A549 (cell line): ENCODE measurements at regions not wholly inside any gene's neighbourhood (a gene's known extent, or its start where the extent isn't known, plus 50 kb on each side); places are given as distances from the start of the nearest gene placed in this dataset.

Experiments
- ATAC-seq, 2 experiments: fragments of 200-7000 bp in 1 of 2; fragments of >200 bp in 1 of 2; cut with Nextera tagmentation in 1 of 2; cut with Tn5 transposase in 1 of 2; 3 replicates each; pipeline versions ENCODE4 v1.8.0 to v1.9.1; 2018 to 2020; ENCODE audit warnings: mild to moderate bottlenecking in 1 of 2, moderate library complexity in 1 of 2
- CTCF ChIA-PET: fragments of 300-600 bp; sonication (Branson Sonifier 250); formaldehyde crosslinking; extraction: SDS; loops from one replicate; lab custom pipeline; 2021; ENCODE audit warnings: antibody characterized with exemption, inconsistent platforms; lab: Yijun Ruan, JAX
- POLR2A ChIA-PET: fragments of 350-600 bp; formaldehyde crosslinking; extraction: SDS; loops from one replicate; lab custom pipeline; 2021; ENCODE audit warnings: antibody characterized with exemption, inconsistent platforms; lab: Yijun Ruan, JAX
- DNase-seq, 2 experiments: peaks; one replicate each; pipeline versions ENCODE4 v3.0.0 to v3.0.0-alpha.2; 2011 to 2016; ENCODE audit warnings: low read depth in 1 of 2, low spot score in 1 of 2
- FAIRE-seq: peaks from 2 replicates; lab custom pipeline; 2011; peaks lifted over from hg19 to GRCh38; lab: Jason Lieb, UNC
- H3K27ac ChIP-seq, 2 experiments: fragments of >200 bp; sonication (Bioruptor Twin); formaldehyde crosslinking; 3 replicates each; pipeline ENCODE4 v1.5.1; 2016 to 2017
- H3K4me1 ChIP-seq: fragments of >200 bp; sonication (Bioruptor Twin); formaldehyde crosslinking; 3 replicates; pipeline ENCODE4 v1.6.1; 2016
- H3K4me2 ChIP-seq: fragments of >200 bp; sonication (Bioruptor Twin); formaldehyde crosslinking; 3 replicates; pipeline ENCODE4 v1.6.1; 2016
- H3K4me3 ChIP-seq: fragments of >200 bp; sonication (Bioruptor Twin); formaldehyde crosslinking; 3 replicates; pipeline ENCODE4 v1.5.1; 2016
- H3K9me3 ChIP-seq: fragments of >200 bp; sonication (Bioruptor Twin); formaldehyde crosslinking; 3 replicates; pipeline ENCODE4 v1.6.1; 2016
- CBX2 ChIP-seq: fragments of 200-600 bp; sonication (generic); IDR thresholded peaks from 2 replicates; pipeline ENCODE4 v1.6.1; 2016; ENCODE audit warnings: low read depth, mild to moderate bottlenecking, borderline replicate concordance
- CEBPB ChIP-seq, 2 experiments: fragments of >200 bp in 1 of 2; sonication (Bioruptor Twin) in 1 of 2; formaldehyde crosslinking in 1 of 2; IDR thresholded peaks; 2 replicates each; pipeline ENCODE4 v1.6.1; 2012 to 2016
- CHD4 ChIP-seq: fragments of 200-600 bp; sonication (generic); IDR thresholded peaks from 2 replicates; pipeline ENCODE4 v1.6.1; 2016; ENCODE audit warnings: antibody characterized with exemption, mild to moderate bottlenecking, borderline replicate concordance
- EHMT2 ChIP-seq: fragments of 200-600 bp; sonication (generic); IDR thresholded peaks from 2 replicates; pipeline ENCODE4 v1.6.1; 2016; ENCODE audit warnings: antibody characterized with exemption, low read depth, mild to moderate bottlenecking, moderate library complexity
- ESRRA ChIP-seq: fragments of 150-350 bp; IDR thresholded peaks from 2 replicates; pipeline ENCODE4 v1.6.1; 2014; ENCODE audit warnings: mild to moderate bottlenecking, low read length, borderline replicate concordance
- FOSB ChIP-seq: fragments of 250-450 bp; sonication (Bioruptor Pico); IDR thresholded peaks from 2 replicates; pipeline ENCODE4 v1.5.0; 2020; ENCODE audit warnings: mild to moderate bottlenecking, moderate library complexity
- FOSL2 ChIP-seq, 2 experiments: fragments of 450-650 bp in 1 of 2; fragments of >200 bp in 1 of 2; sonication (Bioruptor Twin) in 1 of 2; formaldehyde crosslinking; IDR thresholded peaks; 2 replicates each; pipeline versions ENCODE4 v1.5.0 to v1.6.1; 2016 to 2020; ENCODE audit warnings: mild to moderate bottlenecking in 1 of 2, moderate library complexity in 1 of 2
- FOXS1 ChIP-seq: fragments of 250-450 bp; sonication (Bioruptor Pico); IDR thresholded peaks from 2 replicates; pipeline ENCODE4 v1.5.0; 2020; ENCODE audit warnings: mild to moderate bottlenecking, moderate library complexity
- HES2 ChIP-seq: fragments of >200 bp; sonication (Bioruptor Twin); formaldehyde crosslinking; IDR thresholded peaks from 2 replicates; pipeline ENCODE4 v1.6.1; 2016
- HOXB13 ChIP-seq: fragments of 250-450 bp; sonication (Bioruptor Pico); IDR thresholded peaks from 2 replicates; pipeline ENCODE4 v1.5.0; 2020; ENCODE audit warnings: low read depth, mild to moderate bottlenecking, moderate library complexity
- HOXB5 ChIP-seq: fragments of 250-450 bp; sonication (Bioruptor Pico); IDR thresholded peaks from 2 replicates; pipeline ENCODE4 v1.5.0; 2020; ENCODE audit warnings: mild to moderate bottlenecking, moderate library complexity
- JUN ChIP-seq, 2 experiments: fragments of >200 bp; sonication (Bioruptor Twin); formaldehyde crosslinking; IDR thresholded peaks; 2 replicates in 1 of 2; 3 replicates in 1 of 2; pipeline ENCODE4 v1.6.1; 2016 to 2017
- JUNB ChIP-seq: fragments of >200 bp; sonication (Bioruptor Twin); formaldehyde crosslinking; IDR thresholded peaks from 2 replicates; pipeline ENCODE4 v1.6.1; 2016
- KDM1A ChIP-seq: fragments of 200-600 bp; sonication (generic); IDR thresholded peaks from 2 replicates; pipeline ENCODE4 v1.6.1; 2016; ENCODE audit warnings: low read depth, mild to moderate bottlenecking
- KDM5A ChIP-seq: fragments of 200-600 bp; sonication (generic); IDR thresholded peaks from 2 replicates; pipeline ENCODE4 v1.6.1; 2016; ENCODE audit warnings: antibody characterized with exemption, mild to moderate bottlenecking
- MAX ChIP-seq: IDR thresholded peaks from 2 replicates; pipeline ENCODE4 v1.6.1; 2012
- MYC ChIP-seq: IDR thresholded peaks from 2 replicates; pipeline ENCODE4 v1.6.1; 2012; ENCODE audit warnings: mild to moderate bottlenecking, inconsistent platforms, low read length, improper control_type of control experiment, borderline replicate concordance
- NPAS2 ChIP-seq: fragments of 250-450 bp; sonication (Bioruptor Pico); IDR thresholded peaks from 2 replicates; pipeline ENCODE4 v1.8.0; 2022; ENCODE audit warnings: mild to moderate bottlenecking, moderate library complexity, borderline replicate concordance
- NR3C1 ChIP-seq: fragments of >200 bp; sonication (Bioruptor Twin); formaldehyde crosslinking; IDR thresholded peaks from 3 replicates; pipeline ENCODE4 v1.6.1; 2017
- PBX3 ChIP-seq: IDR thresholded peaks from 2 replicates; pipeline ENCODE4 v1.6.1; 2012
- PHF8 ChIP-seq: fragments of 200-600 bp; sonication (generic); IDR thresholded peaks from 2 replicates; pipeline ENCODE4 v1.6.1; 2016; ENCODE audit warnings: low read depth, mild to moderate bottlenecking, antibody characterized with exemption, moderate library complexity, borderline replicate concordance
- POLR2A ChIP-seq: IDR thresholded peaks from 2 replicates; pipeline ENCODE4 v1.6.1; 2012; ENCODE audit warnings: mild to moderate bottlenecking, low read length
- RAD21 ChIP-seq, 2 experiments: fragments of >200 bp in 1 of 2; sonication (Bioruptor Twin) in 1 of 2; formaldehyde crosslinking in 1 of 2; IDR thresholded peaks in 1 of 2; conservative IDR thresholded peaks in 1 of 2; 2 replicates in 1 of 2; 3 replicates in 1 of 2; pipeline ENCODE4 v1.6.1; 2012 to 2018; ENCODE audit warnings: inconsistent platforms in 1 of 2
- RARB ChIP-seq: fragments of 250-450 bp; sonication (Bioruptor Pico); IDR thresholded peaks from 2 replicates; pipeline ENCODE4 v1.8.0; 2021; ENCODE audit warnings: mild to moderate bottlenecking, moderate library complexity
- RCOR1 ChIP-seq: fragments of 150-350 bp; IDR thresholded peaks from 2 replicates; pipeline ENCODE4 v1.6.1; 2014; ENCODE audit warnings: antibody characterized with exemption, low read length, low read depth
- RNF2 ChIP-seq: fragments of 200-600 bp; sonication (generic); IDR thresholded peaks from 2 replicates; pipeline ENCODE4 v1.6.1; 2016; ENCODE audit warnings: low read depth, mild to moderate bottlenecking, antibody characterized with exemption, moderate library complexity, borderline replicate concordance
- SREBF2 ChIP-seq: fragments of 450-650 bp; IDR thresholded peaks from 2 replicates; pipeline ENCODE4 v1.6.1; 2014; ENCODE audit warnings: mild to moderate bottlenecking, moderate library complexity
- TFCP2L1 ChIP-seq: fragments of 250-450 bp; sonication (Bioruptor Pico); IDR thresholded peaks from 2 replicates; pipeline ENCODE4 v1.5.0; 2021; ENCODE audit warnings: mild to moderate bottlenecking
- TP53 ChIP-seq: fragments of 250-450 bp; sonication (Bioruptor Pico); IDR thresholded peaks from 2 replicates; pipeline ENCODE4 v1.5.0; 2021; ENCODE audit warnings: mild to moderate bottlenecking, moderate library complexity
- ZC3H11A ChIP-seq: fragments of 450-650 bp; IDR thresholded peaks from 2 replicates; pipeline ENCODE4 v1.6.1; 2014; ENCODE audit warnings: antibody characterized with exemption, mild to moderate bottlenecking
- ZFP36 ChIP-seq: fragments of 450-650 bp; IDR thresholded peaks from 2 replicates; pipeline ENCODE4 v1.6.1; 2014; ENCODE audit warnings: borderline replicate concordance; ENCODE audit not compliant: partially characterized antibody
- WGBS: methylation state at CpG from one replicate; pipeline ENCODE4 v1.1.6; 2017; ENCODE audit errors: missing lambda C conversion rate; 5-methylcytosine and 5-hydroxymethylcytosine counted together
- TF ChIP-seq, protein P1 (sequence below): fragments of 200-600 bp; sonication (generic); IDR thresholded peaks from 2 replicates; pipeline ENCODE4 v1.6.1; 2016; ENCODE audit warnings: antibody characterized with exemption, mild to moderate bottlenecking, moderate library complexity

DNA sequence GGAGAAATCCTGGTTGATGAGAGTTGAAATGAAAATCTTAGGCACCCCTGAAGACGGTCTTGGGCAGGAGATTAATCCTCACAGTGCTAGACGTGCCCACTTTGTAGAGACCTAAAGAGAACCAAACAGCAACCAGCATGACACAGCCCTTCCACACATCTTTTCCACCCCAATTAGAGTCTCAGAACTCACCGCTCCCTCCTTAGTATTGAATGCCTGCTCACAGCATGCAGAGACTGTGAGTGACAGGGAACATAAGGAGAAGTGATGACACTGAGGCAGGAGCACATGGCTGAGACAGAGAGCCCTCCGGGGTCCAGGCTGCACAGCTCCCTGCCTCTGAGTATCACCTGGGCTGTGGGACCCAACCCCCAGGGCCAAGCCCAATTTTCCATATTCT is 367.6 kb downstream of the EIPR1 start:
- TF ChIP-seq FOSL2 (IDR thresholded peaks at IDR 0.05) (no peak), FOSL2 (CRISPR knock-in tag; IDR thresholded peaks at IDR 0.05) (no peak), KDM1A (no peak), KDM5A (no peak), ESRRA (no peak), HOXB5 (CRISPR knock-in tag) (no peak), CBX2 (no peak), NR3C1 (no peak), CEBPB (IDR thresholded peaks at IDR 0.05) (no peak), SREBF2 (no peak), RNF2 (no peak), MYC (no peak), JUN (IDR thresholded peaks at IDR 0.05) (no peak), FOXS1 (no peak), RAD21 (conservative IDR thresholded peaks at IDR 0.05 in 1 of 2, IDR thresholded peaks at IDR 0.05 in 1 of 2) (no peak), EHMT2 (no peak), CHD4 (no peak), PBX3 (no peak)
- TF ChIP-seq, protein P1, sequence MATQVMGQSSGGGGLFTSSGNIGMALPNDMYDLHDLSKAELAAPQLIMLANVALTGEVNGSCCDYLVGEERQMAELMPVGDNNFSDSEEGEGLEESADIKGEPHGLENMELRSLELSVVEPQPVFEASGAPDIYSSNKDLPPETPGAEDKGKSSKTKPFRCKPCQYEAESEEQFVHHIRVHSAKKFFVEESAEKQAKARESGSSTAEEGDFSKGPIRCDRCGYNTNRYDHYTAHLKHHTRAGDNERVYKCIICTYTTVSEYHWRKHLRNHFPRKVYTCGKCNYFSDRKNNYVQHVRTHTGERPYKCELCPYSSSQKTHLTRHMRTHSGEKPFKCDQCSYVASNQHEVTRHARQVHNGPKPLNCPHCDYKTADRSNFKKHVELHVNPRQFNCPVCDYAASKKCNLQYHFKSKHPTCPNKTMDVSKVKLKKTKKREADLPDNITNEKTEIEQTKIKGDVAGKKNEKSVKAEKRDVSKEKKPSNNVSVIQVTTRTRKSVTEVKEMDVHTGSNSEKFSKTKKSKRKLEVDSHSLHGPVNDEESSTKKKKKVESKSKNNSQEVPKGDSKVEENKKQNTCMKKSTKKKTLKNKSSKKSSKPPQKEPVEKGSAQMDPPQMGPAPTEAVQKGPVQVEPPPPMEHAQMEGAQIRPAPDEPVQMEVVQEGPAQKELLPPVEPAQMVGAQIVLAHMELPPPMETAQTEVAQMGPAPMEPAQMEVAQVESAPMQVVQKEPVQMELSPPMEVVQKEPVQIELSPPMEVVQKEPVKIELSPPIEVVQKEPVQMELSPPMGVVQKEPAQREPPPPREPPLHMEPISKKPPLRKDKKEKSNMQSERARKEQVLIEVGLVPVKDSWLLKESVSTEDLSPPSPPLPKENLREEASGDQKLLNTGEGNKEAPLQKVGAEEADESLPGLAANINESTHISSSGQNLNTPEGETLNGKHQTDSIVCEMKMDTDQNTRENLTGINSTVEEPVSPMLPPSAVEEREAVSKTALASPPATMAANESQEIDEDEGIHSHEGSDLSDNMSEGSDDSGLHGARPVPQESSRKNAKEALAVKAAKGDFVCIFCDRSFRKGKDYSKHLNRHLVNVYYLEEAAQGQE, result no peak
- no peak for FAIRE-seq
- no peak overlapping the region for H3K4me3 ChIP-seq
- no peak overlapping the region for H3K4me2 ChIP-seq
- ChIA-PET CTCF (no interaction called here), POLR2A (no interaction called here)
- H3K9me3 ChIP-seq, result no peaks in the 10 kb centered on the region
- H3K4me1 ChIP-seq, result no peaks in the 10 kb centered on the region
- 4% methylated on average over 3 of the region's 4 CpGs for WGBS
- no peak overlapping the region for H3K27ac ChIP-seq
- ATAC-seq, result no peak
- DNase-seq, result no peak

DNA sequence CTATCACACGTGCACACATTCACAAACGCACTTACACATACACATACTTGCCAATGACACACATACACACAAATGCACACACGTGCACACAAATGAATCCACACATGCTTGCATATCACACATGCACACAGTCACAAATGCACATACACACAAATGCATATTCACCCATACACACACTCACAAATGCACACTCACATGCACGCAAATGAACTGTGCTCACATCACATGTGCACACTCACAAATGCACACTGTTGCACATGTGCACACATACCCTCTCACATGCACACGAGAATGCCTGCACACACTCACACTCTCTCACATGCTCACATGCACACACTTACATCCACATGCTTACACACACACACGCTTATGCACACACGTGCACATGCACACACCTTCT is 368.1 kb downstream of the EIPR1 start:
- ATAC-seq (no peak), FAIRE-seq (no peak), DNase-seq (no peak)
- Histone ChIP-seq H3K27ac (no peak overlapping the region), H3K4me1 (no peaks in the 10 kb centered on the region), H3K4me3 (no peak overlapping the region), H3K4me2 (no peak overlapping the region), H3K9me3 (no peaks in the 10 kb centered on the region)
- 2% methylated on average over 7 of the region's 7 CpGs for WGBS
- ChIA-PET POLR2A (no interaction called here), CTCF (no interaction called here)
- no peak for TF ChIP-seq HOXB13
- TF ChIP-seq POLR2A, result no peak
- TF ChIP-seq NPAS2, result no peak

- CTCF ChIA-PET, result no interaction called here
- H3K27ac ChIP-seq, result no peak overlapping the region
- H3K4me2 ChIP-seq, result no peak overlapping the region
- H3K4me1 ChIP-seq, result no peaks in the 10 kb centered on the region
- no peak for ATAC-seq
- H3K9me3 ChIP-seq, result no peaks in the 10 kb centered on the region
- under 1% methylated on average over 8 of the region's 8 CpGs for WGBS
- DNase-seq, result no peak
- H3K4me3 ChIP-seq, result no peak overlapping the region
- no peak for FAIRE-seq
- POLR2A ChIA-PET, result no interaction called here
- no peak for TF ChIP-seq TFCP2L1 (CRISPR knock-in tag)
- TF ChIP-seq PHF8, result no peak
- TF ChIP-seq TP53 (CRISPR knock-in tag), result no peak
- TF ChIP-seq RARB, result no peak
- TF ChIP-seq JUNB, result no peak
- no peak for TF ChIP-seq FOSB
- no peak for TF ChIP-seq KDM1A
- no peak for TF ChIP-seq EHMT2
- TF ChIP-seq CEBPB (IDR thresholded peaks at IDR 0.05), result no peak
- no peak for TF ChIP-seq HES2
- no peak for TF ChIP-seq HOXB13
- no peak for TF ChIP-seq HOXB5 (CRISPR knock-in tag)
- TF ChIP-seq ZFP36, result no peak
- no peak for TF ChIP-seq RCOR1
- no peak for TF ChIP-seq MAX
- TF ChIP-seq ZC3H11A, result no peak
Measured at GRCh38 chr2:3009005-3009404, 368.6 kb downstream of the EIPR1 start.
